RWPE2 (cell line): ENCODE measurements at regions not wholly inside any gene's neighbourhood (a gene's known extent, or its start where the extent isn't known, plus 50 kb on each side); places are given as distances from the start of the nearest gene placed in this dataset.

Experiments
- ATAC-seq: fragments of 200-7000 bp; cut with Tn5 transposase; 3 replicates; pipeline ENCODE4 v1.9.1; 2021; ENCODE audit warnings: low read depth
- DNase-seq: peaks from one replicate; pipeline ENCODE4 v3.0.0-alpha.2; 2020; ENCODE audit warnings: low spot score
- H3K27ac ChIP-seq: fragments of 450-650 bp; 2 replicates; pipeline ENCODE4 v1.5.1; 2017; ENCODE audit warnings: mild to moderate bottlenecking; ENCODE audit not compliant: poor library complexity, severe bottlenecking
- H3K27me3 ChIP-seq: fragments of 250-450 bp; sonication (Bioruptor Pico); 2 replicates; pipeline ENCODE4 v1.5.1; 2021; ENCODE audit warnings: mild to moderate bottlenecking, moderate library complexity; ENCODE audit not compliant: insufficient read depth, poor library complexity, severe bottlenecking
- H3K36me3 ChIP-seq: fragments of 250-450 bp; sonication (Bioruptor Pico); 2 replicates; pipeline ENCODE4 v1.5.1; 2020; ENCODE audit warnings: low read depth, mild to moderate bottlenecking, moderate library complexity
- H3K4me1 ChIP-seq: fragments of 250-450 bp; sonication (Bioruptor Pico); 2 replicates; pipeline ENCODE4 v1.5.1; 2021; ENCODE audit warnings: mild to moderate bottlenecking, moderate library complexity; ENCODE audit not compliant: insufficient read depth, poor library complexity, severe bottlenecking
- H3K4me3 ChIP-seq: fragments of 250-450 bp; sonication (Bioruptor Pico); 2 replicates; pipeline ENCODE4 v1.5.1; 2021; ENCODE audit warnings: mild to moderate bottlenecking, moderate library complexity; ENCODE audit not compliant: severe bottlenecking
- H3K9me3 ChIP-seq: fragments of 250-450 bp; sonication (Bioruptor Pico); 2 replicates; pipeline ENCODE4 v1.5.1; 2021; ENCODE audit warnings: mild to moderate bottlenecking, moderate library complexity; ENCODE audit not compliant: severe bottlenecking
- CTCF ChIP-seq: fragments of 450-650 bp; IDR thresholded peaks from one replicate; pipeline ENCODE4 v1.5.1; 2017; ENCODE audit warnings: mild to moderate bottlenecking, moderate library complexity; ENCODE audit not compliant: poor library complexity, severe bottlenecking

DNA sequence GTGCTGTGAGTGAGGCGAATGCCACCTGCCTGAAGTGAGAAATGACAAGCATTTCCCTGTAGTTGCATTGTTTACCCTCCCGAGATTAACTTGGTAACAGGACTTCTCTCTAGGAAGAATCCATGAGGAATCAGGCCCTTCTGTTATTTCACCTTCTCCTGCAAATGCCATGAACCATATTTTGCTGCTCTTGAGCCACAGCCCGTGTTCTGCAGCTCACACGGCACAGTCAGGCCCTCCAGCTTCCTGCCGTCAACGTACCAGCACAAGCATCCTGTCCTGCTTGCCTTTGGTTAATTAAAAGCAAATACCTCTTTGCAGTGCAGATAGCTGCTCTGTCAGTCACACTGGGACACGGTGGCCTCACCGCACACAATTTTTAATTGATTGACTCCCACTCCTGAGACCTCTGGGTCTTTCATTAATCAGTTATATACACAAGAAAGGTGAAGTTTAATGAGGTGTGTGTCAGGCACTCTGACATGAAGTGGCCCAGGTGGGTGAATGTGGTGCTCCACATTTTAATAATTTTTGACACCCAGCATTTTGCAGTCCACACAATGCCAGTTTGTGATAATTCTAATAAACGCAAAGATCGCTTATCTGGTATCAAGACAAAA lies 95.3 kb upstream of the ASB18 start:
- no peaks in the 10 kb centered on the region for H3K27me3 ChIP-seq
- H3K9me3 ChIP-seq = no peaks in the 10 kb centered on the region
- H3K36me3 ChIP-seq = no peaks in the 10 kb centered on the region
- ATAC-seq (no peak), DNase-seq (no peak)
- no peak overlapping the region for H3K27ac ChIP-seq
- H3K4me3 ChIP-seq = no peak overlapping the region
- no peaks in the 10 kb centered on the region for H3K4me1 ChIP-seq
- no peak for TF ChIP-seq CTCF

DNA sequence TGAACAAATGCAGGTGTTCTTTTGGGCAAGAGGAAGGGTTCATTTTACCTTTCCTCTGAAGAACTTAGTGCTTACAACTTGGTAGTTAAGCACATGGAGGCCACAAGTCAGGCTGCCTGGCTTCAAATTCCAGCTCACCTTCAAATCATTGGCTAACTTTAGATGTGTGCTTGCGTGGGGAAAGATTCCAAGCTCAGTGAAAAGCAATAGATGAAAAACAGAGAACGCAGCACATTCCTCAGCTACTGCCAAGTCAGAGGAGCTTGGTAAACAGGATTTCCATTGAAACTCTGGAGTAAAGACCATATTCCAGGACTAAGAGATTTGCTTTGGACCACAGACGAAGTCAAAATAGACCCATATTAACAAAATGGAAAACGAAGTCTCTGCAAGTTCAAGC lies 96.3 kb upstream of the ASB18 start:
- H3K9me3 ChIP-seq = no peaks in the 10 kb centered on the region
- no peaks in the 10 kb centered on the region for H3K27me3 ChIP-seq
- DNase-seq (no peak), ATAC-seq (no peak)
- H3K36me3 ChIP-seq = no peaks in the 10 kb centered on the region
- H3K4me3 ChIP-seq = no peak overlapping the region
- no peaks in the 10 kb centered on the region for H3K4me1 ChIP-seq
- no peak overlapping the region for H3K27ac ChIP-seq
- no peak for TF ChIP-seq CTCF

DNA sequence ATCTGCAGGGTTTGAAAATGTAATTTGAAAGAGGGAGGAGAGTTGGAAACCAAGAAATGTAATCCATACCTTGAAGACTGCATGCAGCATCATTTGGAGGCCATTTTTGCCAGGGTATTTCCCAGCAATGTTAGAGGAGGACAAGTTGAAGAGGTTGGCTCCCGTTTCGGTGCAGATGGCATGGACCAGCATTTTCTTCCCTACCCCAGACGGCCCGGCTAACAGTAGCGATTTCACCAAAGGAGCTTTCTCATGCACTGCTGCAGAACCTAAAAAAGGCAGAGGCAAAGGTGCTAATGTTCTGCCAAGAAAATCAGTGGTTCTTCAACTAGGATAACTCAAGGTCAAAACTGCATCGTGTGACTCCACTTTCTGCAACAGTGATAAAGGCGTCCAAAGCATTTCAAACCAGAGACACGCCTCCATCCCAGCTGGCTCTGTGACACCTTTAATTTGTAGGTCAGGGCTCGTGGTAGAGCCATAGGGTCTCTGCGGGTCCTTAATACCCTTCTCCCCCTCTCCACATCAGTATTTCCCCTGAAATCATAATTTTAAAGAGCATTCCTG lies 99.6 kb upstream of the ASB18 start:
- no peak overlapping the region for H3K27ac ChIP-seq
- H3K27me3 ChIP-seq = no peaks in the 10 kb centered on the region
- DNase-seq (no peak), ATAC-seq (no peak)
- no peaks in the 10 kb centered on the region for H3K4me1 ChIP-seq
- H3K9me3 ChIP-seq = no peaks in the 10 kb centered on the region
- H3K36me3 ChIP-seq = no peaks in the 10 kb centered on the region
- no peak overlapping the region for H3K4me3 ChIP-seq
- TF ChIP-seq CTCF = no peak

- Histone ChIP-seq H3K36me3 (no peaks in the 10 kb centered on the region), H3K27ac (no peak overlapping the region), H3K4me3 (no peak overlapping the region), H3K27me3 (no peaks in the 10 kb centered on the region), H3K4me1 (no peaks in the 10 kb centered on the region), H3K9me3 (no peaks in the 10 kb centered on the region)
- DNase-seq (no peak), ATAC-seq (no peak)
- no peak for TF ChIP-seq CTCF
Observed at GRCh38 chr2:236365258-236366048, 101.2 kb upstream of the ASB18 start.

DNA sequence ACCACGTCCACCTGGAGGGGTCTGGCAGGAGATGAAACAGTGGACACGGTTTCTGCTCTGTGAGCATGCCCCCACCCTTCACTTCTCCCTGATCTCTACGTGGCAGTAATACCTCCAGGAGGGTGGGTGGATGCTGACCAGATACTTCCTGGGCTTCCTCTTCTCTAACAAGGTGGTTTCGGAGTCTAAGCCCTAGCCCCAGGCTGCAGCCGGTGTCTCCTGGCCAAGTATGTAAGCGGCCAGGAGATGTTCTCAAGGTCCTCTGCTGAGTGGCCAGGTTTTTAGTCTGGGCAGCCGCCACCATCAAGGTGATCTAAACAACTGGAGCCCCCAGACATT lies 101.8 kb upstream of the ASB18 start:
- TF ChIP-seq CTCF = no peak
- DNase-seq = no peak
- Histone ChIP-seq H3K27ac (no peak overlapping the region), H3K36me3 (no peaks in the 10 kb centered on the region), H3K27me3 (no peaks in the 10 kb centered on the region), H3K9me3 (no peaks in the 10 kb centered on the region), H3K4me1 (no peaks in the 10 kb centered on the region), H3K4me3 (no peak overlapping the region)
- no peak for ATAC-seq
